NCI-H2029 treated with DMSO at 0.1 percent for 48 hours (cell line): ENCODE measurements at regions not wholly inside any gene's neighbourhood (a gene's known extent, or its start where the extent isn't known, plus 50 kb on each side); places are given as distances from the start of the nearest gene placed in this dataset.
"Not testable (repeated sequence)": the region's sequence is repeated elsewhere in the genome, so short reads cannot be mapped to it uniquely, and the experiment has no call there.

Experiments
- DNase-seq: peaks from one replicate; lab custom pipeline; 2025; lab: John Stamatoyannopoulos, UW

DNA sequence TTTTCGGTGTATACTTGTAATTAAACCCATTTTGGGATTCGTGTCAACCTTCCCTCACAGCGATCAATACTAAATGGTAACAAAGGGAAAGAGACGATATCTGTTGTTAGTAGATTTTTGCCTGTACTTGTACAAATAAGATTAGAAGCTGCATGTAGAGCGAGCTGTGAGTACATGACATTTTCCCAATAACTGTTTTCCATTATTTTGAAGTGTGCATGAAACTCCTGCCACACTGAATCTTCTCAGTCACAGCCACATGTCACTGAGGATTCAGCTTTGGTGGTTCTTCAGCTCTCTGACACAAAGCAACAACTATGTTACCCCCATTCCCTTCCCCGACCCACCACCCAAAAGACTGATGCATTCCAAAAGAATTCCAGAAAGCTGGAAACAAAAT is 685.6 kb downstream of the EFNA5 start:
- DNase-seq: no peak

DNA sequence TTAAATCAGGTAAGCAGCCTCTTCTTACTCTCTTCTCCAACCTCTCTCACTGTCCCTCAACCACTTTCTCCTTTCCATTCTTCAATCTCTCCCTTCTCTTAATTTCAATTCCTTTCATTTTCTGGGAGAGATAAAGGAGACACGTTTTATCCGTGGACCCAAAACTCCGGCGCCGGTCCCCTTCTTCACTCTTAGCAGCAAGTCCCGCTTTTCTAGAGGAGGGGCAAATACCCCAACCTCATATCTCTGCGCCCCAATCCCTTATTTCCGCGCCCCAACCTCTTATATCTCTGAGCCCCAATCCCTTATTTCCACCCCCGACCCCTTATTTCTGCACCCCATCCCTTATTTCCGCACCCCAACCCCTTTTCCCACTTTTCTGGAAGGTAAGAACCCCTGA is 691.6 kb downstream of the EFNA5 start:
- DNase-seq: not testable (repeated sequence)

DNA sequence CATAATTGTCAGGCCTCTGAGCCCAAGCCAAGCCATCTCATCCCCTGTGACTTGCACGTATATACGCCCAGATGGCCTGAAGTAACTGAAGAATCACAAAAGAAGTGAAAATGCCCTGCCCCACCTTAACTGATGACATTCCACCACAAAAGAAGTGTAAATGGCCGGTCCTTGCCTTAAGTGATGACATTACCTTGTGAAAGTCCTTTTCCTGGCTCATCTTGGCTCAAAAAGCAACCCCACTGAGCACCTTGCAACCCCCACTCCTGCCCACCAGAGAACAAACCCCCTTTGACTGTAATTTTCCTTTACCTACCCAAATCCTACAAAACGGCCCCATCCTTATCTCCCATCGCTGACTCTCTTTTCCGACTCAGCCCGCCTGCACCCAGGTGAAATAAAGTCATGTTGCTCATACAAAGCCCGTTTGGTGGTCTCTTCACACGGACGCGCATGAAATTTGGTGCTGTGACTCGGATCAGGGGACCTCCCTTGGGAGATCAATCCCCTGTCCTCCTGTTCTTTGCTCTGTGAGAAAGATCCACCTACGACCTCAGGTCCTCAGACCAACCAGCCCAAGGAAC is 692.1 kb downstream of the EFNA5 start:
- DNase-seq: not testable (repeated sequence)

DNA sequence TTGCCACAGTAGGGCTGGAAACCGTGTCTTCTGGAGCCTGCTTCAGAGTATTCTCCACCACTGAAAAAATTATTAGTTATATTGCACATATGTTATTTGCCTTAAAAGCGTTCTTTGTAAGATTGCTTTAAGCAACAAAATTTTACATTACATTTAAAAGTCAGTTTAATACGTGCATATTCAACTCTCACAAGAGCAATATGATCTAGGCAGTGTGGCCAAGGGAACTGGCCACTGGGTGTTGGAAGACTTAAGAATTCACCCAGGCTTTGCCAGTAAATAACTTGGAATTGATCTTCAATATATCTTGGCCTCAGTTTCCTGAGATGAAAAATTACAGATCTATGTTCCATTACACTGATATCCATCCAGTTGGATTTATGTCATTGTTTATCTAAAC is 694.4 kb downstream of the EFNA5 start:
- DNase-seq: no peak

DNA sequence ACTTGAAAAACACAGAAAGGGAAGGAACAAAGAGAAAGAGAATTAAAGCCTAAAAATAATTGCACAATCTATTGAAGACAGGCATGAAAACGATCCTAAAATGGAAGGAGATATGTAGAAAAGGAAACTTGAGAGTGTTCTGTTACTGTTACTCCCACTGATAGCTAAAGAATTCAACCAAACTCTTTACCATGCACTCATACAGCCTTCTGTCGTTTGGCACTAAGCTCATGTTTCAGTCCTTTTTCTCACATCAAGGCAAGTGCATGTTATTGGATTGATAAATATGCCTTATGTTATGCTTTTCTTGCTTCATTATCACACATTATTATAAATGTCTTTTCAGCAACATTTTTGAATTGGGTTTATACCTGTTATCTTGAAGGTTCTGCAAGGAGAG is 696.5 kb downstream of the EFNA5 start:
- DNase-seq: no peak

DNA sequence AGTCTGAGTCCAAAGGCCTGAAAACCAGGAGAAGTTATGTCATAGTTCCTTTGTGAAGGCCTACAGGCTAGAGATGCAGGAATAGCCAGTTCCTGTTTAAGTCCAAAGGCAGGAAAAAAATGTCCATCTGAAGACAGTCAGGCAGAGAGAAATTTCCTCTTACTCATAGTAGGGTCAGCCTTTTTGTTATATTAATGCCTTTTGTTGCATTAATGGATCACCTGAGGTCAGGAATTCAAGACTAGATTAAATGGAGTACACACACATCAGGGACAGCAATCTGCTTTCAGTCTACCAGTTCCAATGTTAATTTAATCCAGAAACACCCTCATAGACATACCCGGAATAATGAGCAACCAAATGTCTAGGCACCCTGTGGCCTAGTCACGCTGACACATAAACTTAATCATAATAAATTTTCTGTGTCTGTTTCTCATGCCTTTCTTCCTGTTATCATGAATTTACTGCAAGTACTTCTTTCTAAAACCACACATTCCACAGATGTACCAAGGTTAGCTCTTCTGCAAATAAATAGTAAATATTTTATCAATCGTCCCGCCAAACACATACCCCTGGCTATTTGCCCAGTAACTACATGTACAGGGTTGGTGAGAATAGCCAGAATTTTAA is 703.9 kb downstream of the EFNA5 start:
- DNase-seq: no peak

- DNase-seq: no peak
Measured at GRCh38 chr5:106964132-106964531, 706.6 kb downstream of the EFNA5 start.

DNA sequence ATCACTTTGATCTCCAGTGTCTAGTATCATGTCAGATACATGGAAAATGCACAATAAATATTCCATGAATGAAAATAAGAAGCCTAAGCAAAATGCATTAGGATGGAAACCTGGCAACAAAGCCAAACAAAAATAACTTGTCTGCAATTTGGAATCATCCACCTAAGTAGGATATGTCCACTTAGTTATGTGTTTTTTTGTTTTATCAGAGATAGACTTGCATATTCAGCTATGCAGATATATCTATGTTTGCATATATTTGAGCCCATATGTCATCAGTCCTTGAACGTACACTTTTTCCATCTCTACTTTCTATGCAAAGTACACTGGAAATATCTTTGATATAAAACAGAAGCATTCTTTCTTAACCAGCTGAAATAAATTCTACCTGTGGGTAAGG is 707.1 kb downstream of the EFNA5 start:
- DNase-seq: no peak

DNA sequence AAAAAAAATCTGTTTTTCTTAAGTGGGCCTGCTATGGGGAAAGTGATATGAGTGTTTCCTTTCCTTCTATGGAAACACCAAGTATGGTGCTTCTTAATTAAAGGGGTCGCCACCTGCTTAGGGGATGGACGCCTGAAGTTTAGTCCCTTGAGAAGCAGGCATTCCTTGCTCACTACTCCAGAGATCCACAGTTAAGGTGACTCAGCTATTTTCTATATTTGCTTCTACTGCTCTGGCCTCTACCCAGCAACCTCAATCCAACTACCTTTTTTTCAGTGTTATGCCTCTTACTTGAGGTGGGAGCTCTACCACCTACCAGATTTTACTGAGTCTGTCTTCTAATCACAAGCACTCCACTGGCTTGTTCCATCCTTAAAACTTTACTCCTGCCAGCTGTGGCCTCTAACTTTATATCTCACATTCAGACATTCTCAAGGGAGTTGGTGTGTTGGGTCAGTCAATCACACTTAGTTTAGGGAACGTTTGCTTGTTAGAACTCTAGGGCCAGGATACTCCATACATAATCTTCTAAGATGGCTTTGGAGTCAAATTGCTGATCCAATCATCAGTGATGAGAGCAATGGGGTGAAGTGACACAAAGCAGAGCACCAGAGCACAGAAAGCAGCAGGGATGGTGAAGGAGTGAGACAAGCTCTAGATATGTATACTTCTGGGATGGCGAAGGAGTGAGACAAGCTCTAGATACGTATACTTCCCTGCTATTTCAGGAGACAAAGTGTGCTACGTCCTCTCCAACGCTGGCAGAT is 708.1 kb downstream of the EFNA5 start:
- DNase-seq: no peak

DNA sequence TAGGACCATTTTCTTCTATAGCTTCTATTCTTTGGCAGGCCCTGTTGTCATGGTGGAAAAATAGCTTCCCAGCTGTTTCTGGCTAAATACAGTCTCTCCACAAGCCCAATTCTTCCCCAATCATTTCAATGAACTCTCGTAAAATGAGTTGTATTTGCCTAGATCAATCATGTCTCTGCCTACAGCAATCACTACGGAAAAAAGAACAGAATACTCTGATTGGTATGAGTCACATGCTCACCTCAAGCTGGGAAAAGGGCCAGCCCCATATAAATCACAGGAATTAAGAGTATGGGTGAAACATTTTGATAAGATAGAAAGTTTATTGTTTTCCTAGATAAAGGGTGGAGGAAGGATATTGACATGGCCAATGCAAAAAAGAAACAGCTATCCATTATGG is 711.4 kb downstream of the EFNA5 start:
- DNase-seq: no peak

- DNase-seq: no peak
Measured at GRCh38 chr5:106957336-106957735, 713.4 kb downstream of the EFNA5 start.

DNA sequence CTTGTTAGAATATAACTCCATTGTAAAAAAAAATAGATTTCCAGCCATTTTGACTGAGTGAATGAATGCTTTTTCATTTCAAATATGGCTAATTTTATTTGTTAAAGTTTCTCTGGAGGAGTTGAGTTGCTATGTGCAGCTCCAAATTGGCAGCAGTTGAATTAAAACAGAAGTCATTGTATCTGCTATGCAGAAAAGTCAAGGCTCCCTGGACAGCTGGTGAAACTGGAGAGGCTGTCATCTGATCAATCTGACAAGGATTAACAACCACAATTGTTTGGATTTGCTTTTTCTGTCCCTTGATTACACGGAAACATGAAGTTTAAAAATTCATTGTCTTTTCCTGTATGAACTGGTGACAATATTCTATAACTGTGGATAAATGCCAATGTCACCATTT is 713.9 kb downstream of the EFNA5 start:
- no peak for DNase-seq

DNA sequence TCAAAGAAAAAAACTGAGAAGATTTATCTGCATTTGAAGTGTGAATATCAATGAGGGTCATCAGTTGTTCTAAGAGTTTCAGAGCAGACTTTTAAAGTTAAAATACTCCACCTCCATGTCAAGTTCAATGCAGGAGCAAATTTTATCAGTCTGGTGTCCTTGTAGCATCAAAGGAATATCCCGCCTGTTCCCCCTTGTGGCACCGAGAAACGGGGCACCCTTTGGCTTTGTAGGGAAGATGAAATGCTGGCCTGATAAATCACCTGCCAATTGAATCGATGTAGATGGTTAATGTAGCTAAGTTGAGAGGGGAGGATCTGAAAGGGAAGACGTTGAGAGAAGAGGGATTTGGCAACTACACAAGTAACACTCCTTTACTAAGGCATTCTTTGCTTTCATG is 714.5 kb downstream of the EFNA5 start:
- DNase-seq: no peak

- no peak for DNase-seq
Measured at GRCh38 chr5:106940986-106941385, 729.8 kb downstream of the EFNA5 start.

DNA sequence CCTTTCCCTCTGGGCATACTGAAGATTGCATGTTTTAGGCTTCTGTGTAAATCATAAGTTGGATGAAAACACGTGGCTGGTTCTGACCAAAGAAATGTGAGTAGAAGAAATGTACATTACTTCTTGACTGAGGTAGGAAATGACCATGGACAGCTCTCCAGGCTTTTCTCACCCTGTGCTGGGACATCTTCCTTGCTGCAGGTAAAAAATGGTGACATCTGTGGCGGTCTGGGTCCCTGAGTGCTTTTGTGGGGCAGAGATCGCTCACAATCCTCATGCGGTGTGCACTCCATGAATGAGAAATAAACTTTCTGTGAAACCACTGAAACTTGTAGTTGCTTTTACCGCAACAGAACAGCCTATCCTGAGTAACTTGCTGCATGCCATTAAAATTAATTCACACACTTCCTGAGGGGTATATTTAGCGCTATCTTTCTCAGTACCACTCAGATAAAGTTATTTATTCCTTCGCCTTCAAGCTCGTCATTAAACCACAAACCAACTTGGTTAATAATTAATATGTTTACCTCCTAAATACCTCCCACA is 730.4 kb downstream of the EFNA5 start:
- DNase-seq: no peak

DNA sequence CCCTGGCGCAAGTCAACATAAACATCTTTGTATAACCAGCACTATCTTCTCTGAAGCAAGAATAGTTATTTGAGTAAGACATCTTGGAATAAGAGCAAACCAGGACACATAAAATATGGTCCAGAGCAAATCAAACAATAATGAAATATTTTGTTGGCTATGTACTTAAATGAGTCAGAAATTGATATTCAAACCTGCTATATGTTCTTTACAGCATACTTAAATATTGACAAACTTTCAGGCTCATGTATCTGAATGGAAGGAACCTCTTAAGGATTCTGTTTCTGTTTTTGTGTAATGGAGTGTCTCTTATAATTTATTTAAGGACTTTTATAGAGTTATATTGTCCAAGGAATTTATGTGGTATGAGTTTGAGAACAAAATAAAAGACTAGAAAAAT is 747.3 kb downstream of the EFNA5 start:
- DNase-seq: no peak

- no peak for DNase-seq
Measured at GRCh38 chr5:106921567-106921966, 749.2 kb downstream of the EFNA5 start.

DNA sequence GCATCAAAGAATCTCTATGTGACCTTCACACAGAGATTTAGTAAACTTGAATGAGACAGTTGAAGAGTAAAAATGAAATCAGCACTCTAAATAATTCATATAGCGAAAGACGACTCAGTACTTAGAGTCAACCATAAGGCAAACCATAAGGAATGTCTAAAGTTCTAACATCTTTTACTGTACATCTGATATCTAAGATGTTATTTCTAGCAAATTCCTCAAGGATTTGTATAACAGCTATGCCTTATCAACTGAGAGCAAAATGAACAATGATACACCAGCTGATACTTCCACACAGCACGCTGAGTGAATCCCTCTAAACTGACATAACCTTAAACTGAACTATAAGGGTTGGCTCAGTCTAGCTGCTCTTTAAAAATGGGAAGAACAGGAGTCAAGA is 760.3 kb downstream of the EFNA5 start:
- DNase-seq: no peak

DNA sequence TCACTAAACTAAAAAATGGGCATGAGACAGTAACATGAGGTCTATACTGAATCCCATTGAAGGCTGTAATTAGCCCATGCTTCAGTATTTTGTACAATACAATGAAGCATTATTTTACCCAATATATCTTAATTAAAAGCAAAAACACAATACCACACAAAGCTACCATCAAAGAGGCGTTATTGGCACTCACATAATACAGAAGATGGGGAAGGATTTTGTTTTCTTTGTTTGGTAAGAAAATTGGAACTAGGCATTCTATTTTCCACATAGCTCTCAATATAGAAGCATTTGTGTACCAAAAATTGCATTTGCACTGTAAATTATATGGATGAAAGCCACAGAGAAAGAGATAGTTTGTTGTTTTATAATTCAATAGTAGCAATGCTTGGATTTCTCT is 761.0 kb downstream of the EFNA5 start:
- no peak for DNase-seq

- no peak for DNase-seq
Measured at GRCh38 chr5:106907979-106908378, 762.8 kb downstream of the EFNA5 start.

- no peak for DNase-seq
Measured at GRCh38 chr5:106906199-106906598, 764.5 kb downstream of the EFNA5 start.

- DNase-seq: no peak
Measured at GRCh38 chr5:106894964-106895363, 775.8 kb downstream of the EFNA5 start.

- no peak for DNase-seq
Measured at GRCh38 chr5:106882035-106882434, 788.7 kb downstream of the EFNA5 start.
